ENCODE measurements at regions not wholly inside any gene's neighbourhood (a gene's known extent, or its start where the extent isn't known, plus 50 kb on each side); places are given as distances from the start of the nearest gene placed in this dataset.

GRCh38 chr21:29248124-29248523, 50.6 kb upstream of the BACH1 start:
- no peak for DNase-seq (ENCODE audit: low spot score)
- in situ Hi-C loops (cut with HindIII; ENCODE audit: low sequenced_read_pairs), result no loop called here
